ENCODE measurements at regions not wholly inside any gene's neighbourhood (a gene's known extent, or its start where the extent isn't known, plus 50 kb on each side); places are given as distances from the start of the nearest gene placed in this dataset.

GRCh38 chr10:6310977-6311376 lies 108.2 kb downstream of the PFKFB3 start:
- Histone ChIP-seq H3K9me3 (ENCODE audit: control insufficient read depth in 2 of 3, insufficient read depth in 1 of 3, low read length in 3 of 3) (no peaks in the 10 kb centered on the region), H3K27ac (ENCODE audit: low read depth in 2 of 2, low read length in 2 of 2) (no peak overlapping the region), H3K4me3 (ENCODE audit: low read length in 3 of 3) (no peak overlapping the region), H3K9ac (ENCODE audit: low read length in 3 of 3) (no peak overlapping the region), H3K4me1 (ENCODE audit: control insufficient read depth in 2 of 3, insufficient read depth in 2 of 3, low read depth in 1 of 3, low read length in 3 of 3) (no peaks in the 10 kb centered on the region), H3K27me3 (ENCODE audit: control insufficient read depth, insufficient read depth, low read length) (no peaks in the 10 kb centered on the region), H3K36me3 (ENCODE audit: control insufficient read depth in 2 of 3, insufficient read depth in 3 of 3, low read length in 3 of 3) (no peaks in the 10 kb centered on the region)
- FAIRE-seq (no peak), DNase-seq (no peak)
- TF ChIP-seq CTCF (IDR thresholded peaks at IDR 0.05; ENCODE audit: borderline replicate concordance, extremely low read depth, insufficient read depth), result no peak
- intact Hi-C loops (cut with DNase I), result no loop called here

- intact Hi-C loops (cut with DNase I), result no loop called here
- Histone ChIP-seq H3K9me3 (ENCODE audit: control insufficient read depth in 2 of 3, insufficient read depth in 1 of 3, low read length in 3 of 3) (no peaks in the 10 kb centered on the region), H3K27me3 (ENCODE audit: control insufficient read depth, insufficient read depth, low read length) (no peaks in the 10 kb centered on the region), H3K4me3 (ENCODE audit: low read length in 3 of 3) (no peak overlapping the region), H3K4me1 (ENCODE audit: control insufficient read depth in 2 of 3, insufficient read depth in 2 of 3, low read depth in 1 of 3, low read length in 3 of 3) (no peaks in the 10 kb centered on the region), H3K9ac (ENCODE audit: low read length in 3 of 3) (no peak overlapping the region), H3K36me3 (ENCODE audit: control insufficient read depth in 2 of 3, insufficient read depth in 3 of 3, low read length in 3 of 3) (no peaks in the 10 kb centered on the region), H3K27ac (ENCODE audit: low read depth in 2 of 2, low read length in 2 of 2) (peak overlapping the region in 1 of 2 donors; percentile 6)
- DNase-seq (no peak), FAIRE-seq (no peak)
- no peak for TF ChIP-seq CTCF (IDR thresholded peaks at IDR 0.05; ENCODE audit: borderline replicate concordance, extremely low read depth, insufficient read depth)
These were observed 109.1 kb downstream of the PFKFB3 start for GRCh38 chr10:6311700-6312330.

- FAIRE-seq, result no peak
These were observed 109.9 kb downstream of the PFKFB3 start for GRCh38 chr10:6312636-6313035.

More at GRCh38 chr10:6312636-6313035, 109.9 kb downstream of the PFKFB3 start:
- H3K9ac ChIP-seq (ENCODE audit: low read length in 3 of 3), result no peak overlapping the region
- no peaks in the 10 kb centered on the region for H3K36me3 ChIP-seq (ENCODE audit: control insufficient read depth in 2 of 3, insufficient read depth in 3 of 3, low read length in 3 of 3)
- no peak for TF ChIP-seq CTCF (IDR thresholded peaks at IDR 0.05; ENCODE audit: borderline replicate concordance, extremely low read depth, insufficient read depth)
- H3K9me3 ChIP-seq (ENCODE audit: control insufficient read depth in 2 of 3, insufficient read depth in 1 of 3, low read length in 3 of 3), result no peaks in the 10 kb centered on the region
- no peaks in the 10 kb centered on the region for H3K4me1 ChIP-seq (ENCODE audit: control insufficient read depth in 2 of 3, insufficient read depth in 2 of 3, low read depth in 1 of 3, low read length in 3 of 3)
- H3K4me3 ChIP-seq (ENCODE audit: low read length in 3 of 3), result no peak overlapping the region
- no peak for DNase-seq
- H3K27ac ChIP-seq (ENCODE audit: low read depth in 2 of 2, low read length in 2 of 2), result no peak overlapping the region
- H3K27me3 ChIP-seq (ENCODE audit: control insufficient read depth, insufficient read depth, low read length), result no peaks in the 10 kb centered on the region
- intact Hi-C loops (cut with DNase I), result no loop called here

All from kidney (tissue), 13 donors.